Liver (tissue), 7 donors: ENCODE measurements at regions not wholly inside any gene's neighbourhood (a gene's known extent, or its start where the extent isn't known, plus 50 kb on each side); places are given as distances from the start of the nearest gene placed in this dataset.

Experiments used
- DNase-seq: peaks from one replicate; pipeline ENCODE4 v3.0.0-alpha.2; 2017; ENCODE audit warnings: low spot score
- H3K27ac ChIP-seq, 2 donors: one replicate each; pipeline ENCODE4 v1.7.0; 2013; ENCODE audit warnings: inconsistent platforms in 2 of 2, low read length in 2 of 2, control low read depth in 1 of 2, low read depth in 1 of 2, mild to moderate bottlenecking in 1 of 2
- H3K27me3 ChIP-seq, 4 donors: one replicate each; pipeline versions ENCODE4 v1.6.1 to v1.7.0; 2013; ENCODE audit warnings: low read length in 3 of 4, inconsistent platforms in 1 of 4, mild to moderate bottlenecking in 1 of 4, moderate library complexity in 1 of 4; ENCODE audit not compliant: control insufficient read depth in 4 of 4, insufficient read depth in 4 of 4
- H3K36me3 ChIP-seq, 4 donors: one replicate each; pipeline versions ENCODE4 v1.6.1 to v1.7.0; 2013; ENCODE audit warnings: low read length in 3 of 4, mild to moderate bottlenecking in 3 of 4, low read depth in 1 of 4, moderate library complexity in 1 of 4; ENCODE audit not compliant: control insufficient read depth in 4 of 4, insufficient read depth in 3 of 4
- H3K4me1 ChIP-seq, 4 donors: one replicate each; pipeline versions ENCODE4 v1.6.1 to v1.7.0; 2013; ENCODE audit warnings: low read length in 3 of 4, mild to moderate bottlenecking in 3 of 4, moderate library complexity in 1 of 4; ENCODE audit not compliant: control insufficient read depth in 4 of 4, insufficient read depth in 4 of 4
- H3K4me3 ChIP-seq, 3 donors: one replicate each; pipeline versions ENCODE4 v1.6.1 to v1.7.0; 2013; ENCODE audit warnings: low read length in 3 of 3, control low read depth in 1 of 3, low read depth in 1 of 3, mild to moderate bottlenecking in 1 of 3
- H3K9ac ChIP-seq, 2 donors: one replicate each; pipeline ENCODE4 v1.7.0; 2013; ENCODE audit warnings: low read length in 2 of 2, mild to moderate bottlenecking in 2 of 2, moderate library complexity in 2 of 2, control low read depth in 1 of 2, low read depth in 1 of 2
- H3K9me3 ChIP-seq, 4 donors: one replicate each; pipeline versions ENCODE4 v1.6.1 to v1.7.0; 2013; ENCODE audit warnings: low read length in 3 of 4; ENCODE audit not compliant: control insufficient read depth in 4 of 4
- EGR1 ChIP-seq, 2 donors: IDR thresholded peaks; 2 replicates each; pipeline ENCODE4 v1.6.1; 2016 to 2018; ENCODE audit warnings: antibody characterized with exemption in 2 of 2, low read depth in 2 of 2
- FOXA1 ChIP-seq: IDR thresholded peaks from 2 replicates; pipeline ENCODE4 v1.6.1; 2016; ENCODE audit warnings: antibody characterized with exemption
- FOXA2 ChIP-seq: IDR thresholded peaks from 2 replicates; pipeline ENCODE4 v1.6.1; 2016; ENCODE audit warnings: antibody characterized with exemption
- GABPA ChIP-seq, 2 donors: IDR thresholded peaks in 1 of 2; conservative IDR thresholded peaks in 1 of 2; 2 replicates each; pipeline ENCODE4 v1.6.1; 2016; ENCODE audit warnings: antibody characterized with exemption in 2 of 2, mild to moderate bottlenecking in 1 of 2, moderate library complexity in 1 of 2
- HNF4A ChIP-seq, 2 donors: conservative IDR thresholded peaks; 2 replicates each; pipeline ENCODE4 v1.6.1; 2016; ENCODE audit warnings: antibody characterized with exemption in 2 of 2, mild to moderate bottlenecking in 2 of 2
- JUND ChIP-seq, 2 donors: IDR thresholded peaks; 2 replicates each; pipeline ENCODE4 v1.6.1; 2016; ENCODE audit warnings: antibody characterized with exemption in 2 of 2
- MAX ChIP-seq: IDR thresholded peaks from 2 replicates; pipeline ENCODE4 v1.6.1; 2016; ENCODE audit warnings: antibody characterized with exemption
- NR2F2 ChIP-seq: IDR thresholded peaks from 2 replicates; pipeline ENCODE4 v1.6.1; 2016; ENCODE audit warnings: antibody characterized with exemption
- RAD21 ChIP-seq, 2 donors: IDR thresholded peaks; 2 replicates each; pipeline ENCODE4 v1.6.1; 2016; ENCODE audit warnings: antibody characterized with exemption in 2 of 2, mild to moderate bottlenecking in 2 of 2
- RXRA ChIP-seq, 2 donors: IDR thresholded peaks; 2 replicates each; pipeline ENCODE4 v1.6.1; 2017 to 2018; ENCODE audit warnings: antibody characterized with exemption in 2 of 2, mild to moderate bottlenecking in 1 of 2
- SP1 ChIP-seq: IDR thresholded peaks from 2 replicates; pipeline ENCODE4 v1.6.1; 2018; ENCODE audit warnings: antibody characterized with exemption, mild to moderate bottlenecking
- TAF1 ChIP-seq: conservative IDR thresholded peaks from 2 replicates; pipeline ENCODE4 v1.6.1; 2016; ENCODE audit warnings: antibody characterized with exemption, mild to moderate bottlenecking
- ZBTB33 ChIP-seq: IDR thresholded peaks from 2 replicates; pipeline ENCODE4 v1.6.1; 2016; ENCODE audit warnings: antibody characterized with exemption
- WGBS: extraction: QIAGEN DNeasy Blood & Tissue Kit; methylation state at CpG from one replicate; pipeline ENCODE4 v1.1.7; 2013; 5-methylcytosine and 5-hydroxymethylcytosine counted together
- TF ChIP-seq, protein P1 (sequence below): IDR thresholded peaks from 2 replicates; pipeline ENCODE4 v1.6.1; 2016; ENCODE audit warnings: antibody characterized with exemption, mild to moderate bottlenecking
- donor health status: healthy.
- donor health status: healthy.
- donor health status: healthy.
- donor health status: healthy.

GRCh38 chr1:195701149-195701548 lies 907.1 kb downstream of the KCNT2 start:
- WGBS: 68% methylated on average over 5 of the region's 5 CpGs
- TF ChIP-seq RXRA (IDR thresholded peaks at IDR 0.05): no peak
- TF ChIP-seq EGR1 (IDR thresholded peaks at IDR 0.05; ENCODE audit: low read depth in 2 of 2): no peak
- TF ChIP-seq FOXA1: no peak
- no peak for TF ChIP-seq TAF1
- TF ChIP-seq, protein P1, sequence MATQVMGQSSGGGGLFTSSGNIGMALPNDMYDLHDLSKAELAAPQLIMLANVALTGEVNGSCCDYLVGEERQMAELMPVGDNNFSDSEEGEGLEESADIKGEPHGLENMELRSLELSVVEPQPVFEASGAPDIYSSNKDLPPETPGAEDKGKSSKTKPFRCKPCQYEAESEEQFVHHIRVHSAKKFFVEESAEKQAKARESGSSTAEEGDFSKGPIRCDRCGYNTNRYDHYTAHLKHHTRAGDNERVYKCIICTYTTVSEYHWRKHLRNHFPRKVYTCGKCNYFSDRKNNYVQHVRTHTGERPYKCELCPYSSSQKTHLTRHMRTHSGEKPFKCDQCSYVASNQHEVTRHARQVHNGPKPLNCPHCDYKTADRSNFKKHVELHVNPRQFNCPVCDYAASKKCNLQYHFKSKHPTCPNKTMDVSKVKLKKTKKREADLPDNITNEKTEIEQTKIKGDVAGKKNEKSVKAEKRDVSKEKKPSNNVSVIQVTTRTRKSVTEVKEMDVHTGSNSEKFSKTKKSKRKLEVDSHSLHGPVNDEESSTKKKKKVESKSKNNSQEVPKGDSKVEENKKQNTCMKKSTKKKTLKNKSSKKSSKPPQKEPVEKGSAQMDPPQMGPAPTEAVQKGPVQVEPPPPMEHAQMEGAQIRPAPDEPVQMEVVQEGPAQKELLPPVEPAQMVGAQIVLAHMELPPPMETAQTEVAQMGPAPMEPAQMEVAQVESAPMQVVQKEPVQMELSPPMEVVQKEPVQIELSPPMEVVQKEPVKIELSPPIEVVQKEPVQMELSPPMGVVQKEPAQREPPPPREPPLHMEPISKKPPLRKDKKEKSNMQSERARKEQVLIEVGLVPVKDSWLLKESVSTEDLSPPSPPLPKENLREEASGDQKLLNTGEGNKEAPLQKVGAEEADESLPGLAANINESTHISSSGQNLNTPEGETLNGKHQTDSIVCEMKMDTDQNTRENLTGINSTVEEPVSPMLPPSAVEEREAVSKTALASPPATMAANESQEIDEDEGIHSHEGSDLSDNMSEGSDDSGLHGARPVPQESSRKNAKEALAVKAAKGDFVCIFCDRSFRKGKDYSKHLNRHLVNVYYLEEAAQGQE: no peak
- no peak for TF ChIP-seq GABPA (IDR thresholded peaks at IDR 0.05 in 1 of 2, conservative IDR thresholded peaks at IDR 0.05 in 1 of 2)
- no peak for TF ChIP-seq MAX
- TF ChIP-seq FOXA2: no peak
- no peak for TF ChIP-seq SP1
- TF ChIP-seq ZBTB33: no peak
- no peak for TF ChIP-seq NR2F2
- no peaks in the 10 kb centered on the region for H3K4me1 ChIP-seq
- DNase-seq: no peak
- no peak overlapping the region for H3K27ac ChIP-seq
- H3K4me3 ChIP-seq: no peak overlapping the region
- H3K27me3 ChIP-seq: no peaks in the 10 kb centered on the region
- H3K9me3 ChIP-seq: no peaks in the 10 kb centered on the region
- no peaks in the 10 kb centered on the region for H3K36me3 ChIP-seq
- H3K9ac ChIP-seq: no peak overlapping the region

- TF ChIP-seq SP1: no peak
- TF ChIP-seq, protein P1: no peak
- no peak for TF ChIP-seq HNF4A (conservative IDR thresholded peaks at IDR 0.05)
- no peak for TF ChIP-seq TAF1
- TF ChIP-seq JUND (IDR thresholded peaks at IDR 0.05): no peak
- TF ChIP-seq RXRA (IDR thresholded peaks at IDR 0.05): no peak
- no peak for TF ChIP-seq RAD21 (IDR thresholded peaks at IDR 0.05)
- no peak for TF ChIP-seq MAX
- H3K36me3 ChIP-seq: no peaks in the 10 kb centered on the region
- H3K4me3 ChIP-seq: no peak overlapping the region
- no peak for DNase-seq
- no peaks in the 10 kb centered on the region for H3K4me1 ChIP-seq
- no peaks in the 10 kb centered on the region for H3K27me3 ChIP-seq
- no peak overlapping the region for H3K9ac ChIP-seq
- no peak overlapping the region for H3K27ac ChIP-seq
- no peaks in the 10 kb centered on the region for H3K9me3 ChIP-seq
- WGBS: 89% methylated on average over 2 of the region's 2 CpGs
Observed at GRCh38 chr1:195697130-195697529, 911.1 kb downstream of the KCNT2 start.
